GM21447 (cell line): ENCODE measurements at regions not wholly inside any gene's neighbourhood (a gene's known extent, or its start where the extent isn't known, plus 50 kb on each side); places are given as distances from the start of the nearest gene placed in this dataset.

Experiments used
- ATAC-seq: cut with Tn5 transposase; IDR thresholded peaks from one replicate; pipeline ENCODE4 v1.9.1; 2021; ENCODE audit not compliant: unreplicated experiment

DNA sequence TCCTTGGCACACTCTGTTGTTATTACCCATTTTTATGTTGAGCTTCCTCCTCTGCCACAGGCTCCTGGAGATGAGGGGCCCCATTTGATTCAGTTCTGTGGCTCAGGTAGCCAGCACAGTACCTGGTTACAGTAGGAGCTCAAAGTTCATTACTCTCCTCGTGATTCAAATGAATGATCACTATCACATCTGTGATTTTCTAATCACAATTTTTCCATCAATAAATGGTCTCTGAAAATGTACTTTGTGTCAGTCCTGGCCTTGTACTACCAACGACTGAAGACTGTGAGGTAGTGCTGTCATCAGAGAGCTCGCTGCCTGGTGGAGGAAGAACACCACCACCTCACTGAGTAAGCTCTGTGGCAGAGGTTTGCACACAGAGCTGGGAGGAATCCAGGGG is 106.8 kb upstream of the JUN start:
- ATAC-seq: no peak

DNA sequence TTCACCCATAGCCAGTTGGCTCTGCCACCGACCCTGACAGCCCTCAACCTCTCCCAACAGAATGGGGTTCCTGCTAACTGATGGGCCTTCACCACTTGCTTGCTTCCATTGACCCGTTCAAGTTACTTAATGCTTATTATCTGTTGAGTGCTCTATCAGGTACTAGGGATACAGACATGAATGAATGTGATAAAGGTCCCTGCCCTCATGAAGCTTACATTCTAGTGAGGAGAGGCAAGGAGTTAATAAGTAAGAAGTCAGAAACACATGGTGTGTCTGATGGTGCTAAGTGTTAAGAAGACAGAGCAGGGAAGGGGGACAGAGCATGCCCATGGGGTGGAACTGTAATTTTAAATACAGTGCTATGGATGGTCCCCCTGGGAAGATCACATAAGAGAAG is 107.5 kb upstream of the JUN start:
- no peak for ATAC-seq

DNA sequence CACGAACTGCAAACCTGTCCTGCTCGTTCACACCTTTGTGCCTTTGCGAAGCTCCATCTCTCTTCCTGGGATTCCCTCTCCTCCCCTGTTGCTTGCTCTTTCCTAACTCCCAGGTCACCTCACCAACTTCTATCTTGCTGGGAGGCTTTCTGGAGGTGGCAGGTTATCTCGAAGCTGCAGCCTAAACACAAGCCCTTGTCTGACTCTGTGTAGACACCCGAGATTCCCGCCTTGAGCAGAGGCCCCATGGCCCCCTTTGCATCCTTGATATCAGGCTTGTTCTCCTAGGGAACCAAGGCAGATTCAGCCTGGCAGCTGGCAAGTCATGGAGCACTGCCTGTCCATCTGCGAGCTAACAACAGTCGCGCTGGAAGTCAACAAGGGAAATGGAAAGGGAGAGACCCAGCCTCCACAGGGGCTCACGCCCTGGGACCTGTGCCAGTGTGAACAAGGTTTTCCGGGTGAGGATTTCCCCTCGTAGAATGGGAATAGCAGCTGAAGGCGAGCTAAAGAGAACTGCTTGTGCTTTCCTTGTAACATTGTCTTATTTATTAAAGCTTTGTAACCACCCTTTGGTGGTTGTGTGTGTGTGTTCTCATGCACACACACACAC is 109.5 kb upstream of the JUN start:
- no peak for ATAC-seq

DNA sequence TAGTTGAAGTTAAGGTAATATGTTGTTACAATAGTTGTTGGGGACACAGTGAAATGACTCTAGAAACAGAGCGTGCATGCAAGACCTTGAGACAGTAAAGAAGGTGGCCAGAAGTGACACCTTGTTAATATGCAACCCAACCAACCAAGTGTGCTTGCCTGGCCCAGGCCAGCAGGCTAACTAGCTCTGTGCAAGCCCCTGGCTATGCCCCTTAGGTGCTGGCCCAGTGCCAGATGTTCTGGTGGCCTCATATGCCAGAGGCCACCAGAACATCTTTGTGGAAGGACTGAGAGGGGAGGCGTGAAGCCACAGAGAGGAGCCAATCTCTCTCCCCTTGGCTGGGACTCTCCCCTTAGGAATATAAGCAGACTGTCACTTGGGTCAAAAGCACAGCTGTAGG is 111.2 kb upstream of the JUN start:
- peak; percentile 46 for ATAC-seq

DNA sequence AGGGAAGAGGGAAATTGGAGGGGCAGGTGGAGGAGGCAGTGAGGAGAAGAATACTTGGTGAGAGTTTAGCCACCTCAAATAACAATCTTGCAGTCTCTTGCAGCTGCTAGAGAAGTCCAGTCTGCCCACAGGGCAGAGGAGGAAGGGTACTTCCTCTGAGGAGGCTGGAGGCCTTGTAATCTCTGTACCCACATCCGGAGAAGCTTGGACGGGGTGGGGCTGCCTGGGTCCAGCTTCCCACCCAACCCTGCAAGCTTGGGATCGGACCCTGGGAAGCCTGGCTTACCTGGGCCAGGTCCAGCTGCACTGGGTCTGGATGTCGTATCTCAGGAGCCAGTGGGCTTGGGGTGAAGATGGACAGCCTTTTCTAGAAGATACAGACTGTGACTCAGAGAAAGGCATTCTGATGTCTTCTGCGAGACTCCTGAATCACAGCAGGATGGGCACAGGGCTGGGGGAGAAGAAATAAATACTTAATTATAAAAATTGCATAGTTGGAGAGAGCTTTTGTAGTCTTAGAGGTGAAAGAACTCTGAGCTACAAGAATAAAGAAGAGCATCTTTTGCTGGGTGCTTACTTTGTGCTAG is 111.8 kb upstream of the JUN start:
- peak; percentile 44 for ATAC-seq

DNA sequence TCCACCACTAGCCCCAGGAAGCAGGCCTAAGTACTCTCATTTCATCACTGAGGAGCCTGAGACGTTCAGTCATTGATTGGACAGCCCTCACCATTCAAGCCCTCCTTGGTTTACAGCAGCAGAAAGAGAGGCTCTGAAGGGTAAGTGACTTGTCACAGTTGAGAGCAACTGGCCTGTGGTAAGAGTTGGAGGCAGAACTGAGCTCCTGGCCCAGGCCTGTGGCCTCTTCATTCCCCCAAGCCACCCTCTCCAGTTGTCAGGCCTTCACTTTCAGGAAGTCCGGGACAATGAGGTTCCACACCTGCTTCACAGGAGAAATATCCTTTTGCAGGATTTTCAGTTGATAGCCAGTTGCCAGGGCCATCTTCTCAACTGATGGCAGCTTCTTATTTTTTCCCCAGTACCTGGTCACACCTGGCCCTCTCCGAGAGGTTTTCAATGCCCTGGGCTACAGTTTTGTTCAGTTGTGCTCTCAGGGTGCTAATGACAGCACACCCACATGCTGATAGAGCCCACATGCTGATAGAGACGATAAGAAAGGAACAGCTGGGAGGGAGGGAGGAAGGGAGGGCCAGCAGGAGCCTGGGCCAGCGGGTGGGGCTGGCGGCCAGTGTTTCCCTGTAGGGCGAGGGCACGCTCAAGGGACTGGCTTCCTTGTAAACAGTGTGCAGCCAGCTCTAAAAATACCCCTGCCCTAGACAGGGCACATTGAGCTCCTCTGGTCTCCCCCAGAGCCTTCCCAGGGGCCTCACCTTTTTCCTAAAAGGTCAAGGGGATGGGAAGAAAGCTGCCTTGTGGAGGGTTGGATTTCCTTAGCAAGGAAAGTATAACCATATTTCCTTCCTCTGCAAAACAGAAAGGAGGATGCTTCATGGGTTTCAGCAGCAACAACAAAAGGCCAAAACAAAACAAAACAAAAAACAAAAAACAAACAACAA is 112.7 kb upstream of the JUN start:
- ATAC-seq: no peak

DNA sequence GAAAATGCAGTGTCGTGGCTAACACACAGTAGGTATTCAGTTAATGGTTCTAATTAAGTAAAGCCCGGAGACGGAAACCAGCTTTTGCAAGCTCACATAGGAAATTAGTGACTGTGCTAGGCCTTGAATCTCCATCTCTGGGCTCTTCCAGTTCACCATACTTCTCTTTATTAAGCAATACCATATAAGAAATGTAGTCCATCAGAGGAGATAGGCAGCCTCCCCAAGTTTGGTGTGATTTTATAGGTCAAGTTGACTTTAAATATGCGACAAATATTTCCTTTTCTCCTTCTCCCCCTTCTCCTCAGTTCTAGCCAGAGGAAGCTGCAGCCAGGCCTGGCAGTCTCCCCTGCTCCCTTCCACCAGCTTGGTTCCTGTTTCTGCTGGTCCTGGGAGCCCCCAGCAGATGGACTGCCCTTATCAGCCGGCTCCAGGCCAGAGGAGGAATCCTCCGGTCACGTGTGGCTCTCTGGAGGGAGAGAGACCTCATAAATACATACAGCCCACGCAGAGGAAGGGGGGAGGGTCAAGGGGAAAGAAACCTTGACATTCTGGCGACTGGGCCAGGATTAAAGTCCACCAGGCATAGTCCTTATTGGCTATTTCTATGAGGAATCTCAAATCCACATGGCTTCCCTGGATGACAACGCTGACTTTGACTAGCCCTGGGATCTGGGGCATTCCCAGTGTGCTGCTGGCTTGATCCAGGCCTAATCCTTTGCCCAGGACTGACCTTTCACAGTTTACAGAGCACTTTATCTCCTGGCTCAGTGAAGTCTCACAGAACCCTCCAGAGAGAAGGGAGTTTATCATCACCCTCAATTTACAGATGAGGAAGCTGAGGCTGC is 115.1 kb upstream of the JUN start:
- ATAC-seq: no peak

DNA sequence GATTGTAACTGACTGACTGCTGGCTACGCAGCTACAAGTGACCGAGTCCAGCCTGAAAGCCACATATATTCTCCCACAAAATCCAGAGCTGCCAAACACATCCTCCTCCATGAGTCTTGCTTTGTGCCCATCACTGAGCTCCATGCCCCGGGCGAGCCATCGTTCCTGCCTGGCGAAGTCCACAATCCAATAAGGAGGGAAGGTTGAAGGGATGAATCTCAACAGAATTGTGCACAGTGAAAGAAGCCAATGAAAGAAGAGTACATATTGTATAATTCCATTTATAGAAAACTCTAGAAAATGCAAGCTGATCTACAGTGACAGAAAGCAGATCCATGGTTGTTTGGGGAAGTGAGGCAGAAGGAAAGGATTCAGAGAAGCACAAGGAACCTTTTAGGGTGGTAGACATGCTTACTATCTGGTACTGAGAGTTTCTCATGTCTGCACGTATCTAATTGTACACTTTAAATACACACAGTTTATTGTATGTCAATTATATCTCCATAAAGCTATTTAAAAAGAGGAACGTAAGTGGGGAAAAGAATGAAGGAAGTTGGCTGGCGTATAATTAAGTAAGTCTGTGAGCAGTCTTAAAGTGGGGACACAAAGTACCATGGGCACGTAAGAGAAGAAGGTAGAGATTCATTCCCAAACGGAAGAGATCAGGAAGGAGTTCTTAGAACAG is 115.9 kb upstream of the JUN start:
- no peak for ATAC-seq

DNA sequence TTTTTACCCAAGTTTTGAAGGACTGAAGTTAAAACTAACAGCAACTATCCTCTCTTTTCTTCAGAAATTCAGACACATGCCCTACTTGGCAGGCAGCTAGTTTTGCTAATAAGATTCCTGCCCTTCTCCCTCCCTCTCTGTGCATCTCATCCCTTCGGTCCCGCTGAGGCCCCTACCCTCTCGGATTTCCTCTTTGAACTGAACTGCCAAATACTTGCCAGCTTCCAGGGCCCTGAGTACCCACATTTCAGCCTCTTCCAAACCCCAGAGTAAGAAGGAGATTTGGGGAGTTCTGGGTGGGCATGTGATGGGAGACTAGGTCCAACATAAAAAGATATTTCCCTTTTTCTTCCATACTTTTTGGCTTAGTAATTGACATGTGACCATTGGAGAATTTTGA is 116.5 kb upstream of the JUN start:
- ATAC-seq: no peak

DNA sequence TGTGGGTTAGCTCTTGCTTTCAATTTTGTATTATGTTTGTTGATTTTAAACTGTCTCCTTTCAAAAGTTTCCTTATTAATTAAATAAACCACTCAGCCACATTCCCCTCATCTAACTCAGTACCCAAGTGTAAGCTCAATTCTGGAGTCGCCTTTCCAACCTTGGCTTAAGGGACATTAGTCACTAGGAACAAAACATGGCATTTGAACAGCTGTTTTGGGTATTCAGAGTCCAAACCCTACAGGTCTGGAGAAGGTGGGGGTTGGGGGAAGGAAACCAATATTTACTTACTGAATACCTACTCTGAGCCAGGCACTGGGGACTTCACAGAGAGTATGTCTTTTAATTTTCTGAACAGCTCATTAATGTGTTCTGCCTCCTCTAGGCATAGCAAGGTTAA is 117.2 kb upstream of the JUN start:
- ATAC-seq: no peak

DNA sequence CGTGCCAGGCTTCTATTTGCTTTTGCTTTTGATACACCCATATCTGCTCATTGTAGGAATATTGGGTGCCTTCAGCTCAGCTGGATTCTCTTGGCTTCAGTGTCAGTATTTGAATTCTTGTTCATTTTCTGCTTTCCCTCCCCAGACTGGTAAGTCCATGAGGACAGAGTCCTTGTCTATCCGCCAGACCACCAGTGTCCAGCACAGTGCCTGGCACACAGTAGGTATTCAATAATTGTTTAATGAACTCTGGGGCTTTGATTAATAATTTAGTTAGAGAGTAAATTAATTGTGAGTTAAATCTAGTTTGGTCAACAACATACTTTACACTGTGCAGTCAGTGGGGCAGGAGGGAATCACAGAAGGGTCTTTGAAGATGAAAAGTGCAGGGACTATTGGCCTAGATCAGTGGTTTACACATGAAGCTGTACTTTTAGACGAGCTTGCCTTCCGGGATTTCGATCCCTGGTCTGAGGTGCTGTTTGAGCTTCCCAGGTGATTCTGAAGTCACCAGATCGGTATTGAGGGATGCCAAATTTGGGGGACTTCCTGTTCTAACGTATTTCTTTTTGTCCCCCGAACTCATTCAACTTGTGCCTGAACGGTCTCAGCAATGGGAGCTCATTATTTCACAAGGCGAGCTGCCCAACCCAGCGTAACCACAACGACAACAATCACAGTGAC is 119.1 kb upstream of the JUN start:
- no peak for ATAC-seq

DNA sequence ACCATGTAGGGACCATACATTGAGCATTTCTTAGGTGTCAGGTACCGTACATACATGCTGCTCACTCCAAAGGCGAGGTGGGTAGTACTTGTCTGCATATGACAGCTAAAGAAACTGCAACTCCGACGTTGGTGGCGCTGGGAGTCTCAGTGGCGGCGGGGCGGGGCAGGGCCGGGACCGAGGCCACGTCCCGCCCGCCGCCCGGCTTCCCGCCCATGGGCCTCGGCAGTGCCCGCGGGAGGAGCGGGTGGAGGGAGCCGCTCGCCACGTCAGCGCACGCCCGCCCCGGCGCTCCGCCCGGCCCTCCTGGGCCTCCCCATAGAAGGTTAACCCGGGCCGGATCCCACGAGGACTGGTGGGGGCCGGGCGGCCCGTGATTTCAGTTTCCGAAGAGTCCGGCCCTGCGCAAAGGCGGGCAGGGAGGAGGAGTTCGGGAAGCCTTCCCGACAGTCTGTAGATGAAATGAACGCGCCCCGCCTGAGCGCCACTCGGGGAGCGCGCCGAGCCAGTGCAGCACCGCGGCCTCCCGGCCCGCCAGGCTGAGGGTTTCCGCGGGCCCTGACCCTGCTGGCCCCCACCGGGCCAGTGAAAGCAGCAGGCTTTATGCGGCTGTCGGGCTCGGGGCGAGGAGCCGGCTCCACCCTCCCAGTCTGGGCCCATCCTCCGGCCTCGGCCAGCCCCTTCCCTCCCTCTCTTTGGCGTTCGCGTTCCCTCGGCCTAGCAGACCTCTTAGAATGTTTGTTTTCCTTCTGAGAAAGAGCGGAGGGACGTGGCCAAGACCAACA is 119.9 kb upstream of the JUN start:
- peak; percentile 87 for ATAC-seq

DNA sequence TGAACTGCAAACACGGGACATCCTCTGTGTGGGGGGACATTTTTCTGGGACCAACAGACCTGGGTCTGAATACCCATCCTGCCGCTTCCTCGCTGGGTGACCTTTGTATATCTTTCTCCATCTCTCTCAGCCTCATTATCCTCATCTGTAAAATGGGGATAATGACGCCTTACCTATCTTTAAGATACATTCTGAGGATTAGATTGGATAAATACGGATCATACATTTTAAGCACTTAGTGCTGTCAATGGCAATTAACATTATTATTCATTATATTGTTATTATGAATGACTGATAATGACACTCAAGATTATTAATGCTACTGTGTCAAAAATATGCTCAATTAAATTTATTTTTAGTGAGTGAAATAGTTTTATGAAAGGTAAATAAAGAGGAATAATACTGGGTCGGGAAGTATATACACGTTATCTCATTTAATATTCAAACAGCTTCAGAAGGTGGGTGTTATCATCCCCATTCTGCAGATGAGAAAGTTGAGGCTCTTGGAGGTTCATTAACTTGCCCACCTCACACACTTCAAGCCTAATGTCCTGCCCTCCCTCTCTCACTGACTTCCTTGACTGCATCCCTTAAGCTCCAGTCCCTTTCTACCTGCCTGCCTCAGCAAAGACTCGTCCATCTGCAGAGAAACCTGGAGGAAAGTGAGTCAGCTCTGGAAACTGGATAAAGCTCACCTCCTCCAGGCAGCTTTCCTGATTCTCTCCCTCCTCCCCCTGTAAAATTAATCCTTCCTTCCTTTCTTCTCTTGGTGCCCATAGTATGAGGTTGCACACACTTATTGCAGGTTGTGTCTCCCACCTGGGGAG is 120.7 kb upstream of the JUN start:
- no peak for ATAC-seq

DNA sequence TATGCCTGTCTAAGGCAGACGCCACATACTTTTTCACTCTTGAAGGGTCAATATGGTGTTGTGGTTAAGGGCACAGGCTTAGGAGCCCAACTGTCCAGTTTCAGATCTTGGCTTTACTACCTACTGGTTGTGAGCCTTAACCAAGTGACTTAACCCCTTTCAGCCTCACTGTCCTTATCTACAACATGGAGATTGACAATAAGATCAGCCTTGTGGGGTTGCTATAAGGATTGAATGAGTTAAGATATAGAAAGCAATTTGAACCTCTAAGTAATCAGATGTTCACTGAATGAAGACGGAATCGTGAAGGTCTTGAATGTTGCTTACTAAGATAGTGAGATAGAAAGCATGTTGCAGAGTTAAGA is 121.3 kb upstream of the JUN start:
- ATAC-seq: no peak

DNA sequence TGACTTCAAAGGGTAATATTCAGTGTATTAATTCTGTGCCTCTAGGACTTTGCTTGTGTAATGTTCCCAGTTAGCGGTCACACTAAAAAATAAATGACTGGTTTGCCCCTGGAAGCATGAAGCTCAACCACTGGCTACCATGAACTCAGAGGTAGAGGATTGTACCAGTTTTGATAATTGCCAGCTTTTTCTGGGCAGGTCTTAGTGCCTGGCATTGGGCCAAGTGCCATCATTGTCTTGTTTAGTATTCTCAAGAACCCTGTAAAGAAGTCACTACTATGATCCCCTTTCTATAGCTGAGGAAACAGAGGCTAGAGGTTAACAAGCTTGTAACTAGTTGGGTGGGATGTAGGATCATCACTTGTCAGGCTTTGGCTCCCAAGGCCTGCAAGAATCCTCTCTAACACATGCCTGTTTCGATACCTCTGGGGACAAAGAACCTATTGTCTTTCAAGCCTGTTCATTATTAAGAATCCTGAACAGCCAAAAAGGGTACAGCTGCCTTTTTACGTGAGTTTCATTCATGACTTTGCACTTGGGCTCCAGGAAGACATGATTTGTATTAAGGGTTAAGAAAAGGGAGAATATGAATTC is 121.9 kb upstream of the JUN start:
- ATAC-seq: no peak

DNA sequence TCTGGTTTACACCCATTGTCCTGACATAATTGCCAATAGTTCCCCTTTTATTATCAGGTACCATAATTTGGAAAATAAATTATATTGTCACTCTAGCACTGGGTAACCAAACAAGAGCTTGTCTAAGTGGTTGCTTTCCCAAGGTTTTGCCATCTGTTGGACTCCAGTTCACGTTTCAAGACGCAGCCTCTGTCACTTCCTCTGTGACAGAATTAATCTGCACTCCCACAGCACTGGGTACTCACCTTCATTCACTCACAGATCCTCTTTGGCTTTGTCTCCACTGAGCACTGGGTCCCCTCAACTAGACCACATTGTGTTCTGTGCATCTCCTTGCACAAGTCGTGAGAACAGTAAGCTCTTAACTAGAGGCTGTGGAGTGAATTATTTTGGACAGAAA is 123.6 kb upstream of the JUN start:
- no peak for ATAC-seq

DNA sequence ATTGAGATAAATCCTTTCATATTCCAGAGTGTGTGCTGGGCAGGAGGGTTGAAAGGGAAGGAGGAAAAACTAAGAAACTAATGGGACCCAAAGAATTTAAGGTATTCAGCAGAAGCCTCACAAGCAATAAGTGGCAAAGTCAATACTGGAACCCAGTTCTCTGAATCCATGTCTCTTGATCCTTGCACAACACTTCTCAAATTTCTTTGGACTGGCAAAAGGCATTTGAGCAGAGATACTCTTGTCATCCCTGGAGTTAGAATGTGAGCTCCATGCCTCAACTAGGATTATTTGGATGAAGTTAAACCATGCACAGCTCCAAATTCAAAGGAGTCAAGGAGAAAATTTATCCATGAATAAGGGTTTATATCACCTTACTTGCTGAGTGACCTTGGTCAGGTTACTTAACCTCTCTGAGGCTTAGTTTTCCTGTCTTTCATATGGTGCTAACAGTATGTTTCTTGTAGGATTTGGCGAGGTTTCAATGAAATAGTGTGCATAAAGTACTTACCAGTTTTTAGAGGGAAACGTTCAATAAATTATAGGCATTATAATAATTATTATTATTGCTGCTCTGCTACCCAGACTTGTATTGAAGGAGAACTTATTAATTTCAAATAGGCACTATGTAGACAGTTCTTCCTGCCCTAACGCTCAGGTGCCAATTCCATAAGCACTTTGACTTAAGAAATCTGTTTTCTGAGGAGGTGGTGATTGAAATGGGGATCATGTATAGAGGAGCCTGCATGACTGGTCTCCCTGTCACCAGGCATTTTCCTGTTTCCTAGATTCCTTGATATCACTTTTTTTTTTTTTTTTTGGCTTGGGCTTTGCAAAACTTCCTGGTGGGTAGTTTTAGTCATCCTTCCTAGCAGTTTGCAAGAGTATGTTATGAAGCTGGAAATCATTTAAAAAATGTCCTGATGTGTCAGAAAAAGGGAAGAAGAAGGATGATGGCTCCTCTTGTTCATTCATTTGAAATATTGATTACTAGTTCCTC is 125.0 kb upstream of the JUN start:
- ATAC-seq: no peak
